ENCODE measurements at regions not wholly inside any gene's neighbourhood (a gene's known extent, or its start where the extent isn't known, plus 50 kb on each side); places are given as distances from the start of the nearest gene placed in this dataset.
A peak's percentile ranks its signal among the peaks of the same experiment; 100 is the strongest.
"Not testable (repeated sequence)": the region's sequence is repeated elsewhere in the genome, so short reads cannot be mapped to it uniquely, and the experiment has no call there.

DNA sequence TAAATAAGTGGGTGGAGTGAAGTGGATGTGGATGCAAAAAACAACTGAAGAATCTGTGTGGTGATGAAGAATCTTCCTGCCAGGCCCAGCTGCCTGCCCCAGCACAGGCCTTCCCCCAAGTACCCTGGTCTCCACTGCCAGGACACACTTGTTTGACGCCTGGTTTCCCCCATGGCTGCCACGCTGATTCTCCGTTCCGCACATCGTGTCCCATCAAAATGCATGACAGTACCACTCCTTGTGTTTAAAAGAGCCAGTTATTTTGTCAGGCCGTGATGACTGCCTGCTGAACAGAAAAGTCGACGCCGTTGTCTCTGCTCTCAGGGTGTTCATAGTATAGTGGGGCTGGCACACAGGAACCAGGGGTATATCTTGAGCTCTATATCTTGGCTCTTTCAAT is 50.3 kb upstream of the KYNU start:
- H3K27ac Mint-ChIP-seq: peak overlapping the region in 1 of 3 donors; percentile 21

DNA sequence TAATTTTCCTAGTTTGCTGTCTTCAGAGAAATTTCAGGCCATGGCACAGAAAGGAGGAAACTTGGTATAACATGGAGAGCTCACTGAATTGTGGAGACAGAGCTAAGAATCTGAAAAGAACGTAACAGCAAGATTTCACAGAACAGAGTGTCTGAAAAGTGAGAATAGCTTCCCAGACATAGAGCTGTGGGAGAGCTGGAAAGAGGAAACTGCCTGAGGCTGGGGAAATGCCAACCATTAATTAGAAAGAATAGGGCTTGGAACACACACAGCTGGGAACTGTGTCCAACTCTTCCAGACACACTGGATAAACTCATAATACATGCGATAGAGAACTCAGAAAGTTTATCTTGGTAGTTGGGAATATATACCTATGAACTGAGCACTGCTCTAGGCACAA is 51.6 kb upstream of the KYNU start:
- H3K4me1 Mint-ChIP-seq: peaks cover 0 to 3% (median 0%) of the 10 kb centered on the region in 3 donors
- no peaks in the 10 kb centered on the region for H3K27me3 Mint-ChIP-seq
- peaks cover 0 to 2% (median 2%) of the 10 kb centered on the region in 3 donors for H3K9me3 Mint-ChIP-seq
- H3K27ac Mint-ChIP-seq: no peak overlapping the region
- H3K4me3 Mint-ChIP-seq: peak overlapping the region in 1 of 4 donors; percentile 22
- peaks cover 1% of the 10 kb centered on the region for H3K36me3 Mint-ChIP-seq

More for the DNA sequence above, 50.3 kb upstream of the KYNU start:
- Mint-ChIP-seq H3K4me1 (peaks cover 0 to 3% (median 0%) of the 10 kb centered on the region in 3 donors), H3K9me3 (peaks cover 0 to 2% (median 2%) of the 10 kb centered on the region in 3 donors), H3K27me3 (no peaks in the 10 kb centered on the region), H3K36me3 (peaks cover 1% of the 10 kb centered on the region), H3K4me3 (no peak overlapping the region)

DNA sequence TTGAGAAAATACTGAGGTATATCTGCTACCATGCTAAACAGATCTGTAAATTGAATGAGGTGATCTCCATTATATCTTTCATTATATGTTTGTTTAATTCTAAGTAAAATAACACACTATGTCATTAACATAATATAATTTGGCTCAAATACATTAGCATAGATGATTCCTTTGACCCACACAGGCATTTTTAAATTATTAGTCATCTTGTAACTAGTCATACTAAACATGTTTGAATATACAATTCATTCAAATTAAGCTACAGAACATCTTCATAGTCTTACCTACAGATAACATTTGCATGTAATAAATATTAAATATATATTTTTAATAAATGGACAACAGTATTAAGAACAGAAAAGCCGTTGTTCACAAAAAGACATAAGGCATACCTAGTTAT is 52.7 kb upstream of the KYNU start:
- Mint-ChIP-seq H3K9me3 (peaks cover 0 to 2% (median 2%) of the 10 kb centered on the region in 3 donors), H3K27me3 (no peaks in the 10 kb centered on the region), H3K27ac (no peak overlapping the region), H3K36me3 (peaks cover 1% of the 10 kb centered on the region), H3K4me3 (no peak overlapping the region), H3K4me1 (peaks cover 0 to 3% (median 0%) of the 10 kb centered on the region in 3 donors)

DNA sequence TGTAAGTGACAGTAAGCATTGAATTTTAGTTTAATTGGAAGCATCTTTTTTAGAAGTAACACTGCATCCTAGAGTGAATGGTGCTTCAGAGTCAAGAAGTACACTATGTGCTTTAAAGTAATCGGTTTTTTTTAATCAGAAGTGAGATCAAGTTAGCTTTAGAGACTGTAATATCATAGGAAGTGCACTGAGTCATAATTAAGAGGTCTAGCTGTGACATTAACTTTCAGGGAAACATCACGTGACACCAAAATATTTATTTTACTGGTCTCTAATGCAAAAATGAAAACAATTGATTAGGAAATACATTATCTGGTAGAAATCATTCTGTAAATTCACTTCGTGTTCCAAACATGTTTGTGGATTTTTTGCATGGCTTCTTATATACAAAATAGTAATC is 55.3 kb upstream of the KYNU start:
- Mint-ChIP-seq H3K4me1 (peaks cover 0 to 3% (median 0%) of the 10 kb centered on the region in 3 donors), H3K27ac (no peak overlapping the region), H3K27me3 (no peaks in the 10 kb centered on the region), H3K4me3 (no peak overlapping the region), H3K36me3 (no peaks in the 10 kb centered on the region), H3K9me3 (no peaks in the 10 kb centered on the region)

DNA sequence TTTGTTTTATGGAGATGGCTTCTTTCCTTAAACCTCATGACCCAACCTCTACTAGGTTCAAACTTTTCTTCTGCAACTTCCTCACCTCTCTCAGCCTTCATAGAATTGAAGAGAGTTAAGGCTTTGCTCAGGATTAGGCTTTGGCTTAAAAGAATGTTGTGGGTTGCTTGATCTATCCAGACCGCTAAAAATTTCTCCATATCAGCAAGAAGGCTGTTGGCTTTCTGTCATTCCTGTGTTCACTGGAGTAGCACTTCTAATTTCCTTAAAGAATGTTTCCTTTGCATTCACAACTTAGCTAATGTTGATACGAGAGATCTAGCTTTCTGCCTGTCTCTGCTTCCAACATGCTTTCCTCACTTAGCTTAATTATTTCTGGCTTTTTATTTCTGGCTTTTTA is 58.1 kb upstream of the KYNU start:
- H3K36me3 Mint-ChIP-seq: no peaks in the 10 kb centered on the region
- H3K27ac Mint-ChIP-seq: peak overlapping the region in 1 of 3 donors; percentile 67
- no peak overlapping the region for H3K4me3 Mint-ChIP-seq
- no peaks in the 10 kb centered on the region for H3K27me3 Mint-ChIP-seq
- H3K4me1 Mint-ChIP-seq: no peaks in the 10 kb centered on the region
- peaks cover 0 to 2% (median 0%) of the 10 kb centered on the region in 3 donors for H3K9me3 Mint-ChIP-seq

DNA sequence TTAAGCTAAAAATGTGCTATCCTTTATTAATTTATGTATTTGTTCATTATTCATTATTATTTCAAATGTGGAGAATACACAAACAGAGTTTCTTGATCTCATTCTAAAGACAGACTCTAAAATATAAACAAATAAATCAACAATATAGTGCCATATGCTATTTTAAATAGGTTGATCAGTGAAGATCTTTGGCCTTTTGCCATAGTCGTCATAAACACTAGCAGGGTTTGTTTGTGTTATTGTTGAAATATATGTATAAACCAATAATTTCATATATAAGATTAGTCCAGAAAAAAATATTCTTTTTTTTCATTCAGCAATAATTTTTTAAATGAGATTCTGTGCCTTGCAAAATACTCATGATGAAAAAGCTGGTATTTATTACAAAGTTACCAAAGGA is 62.1 kb upstream of the KYNU start:
- Mint-ChIP-seq H3K9me3 (peaks cover 0 to 4% (median 2%) of the 10 kb centered on the region in 3 donors), H3K27ac (no peak overlapping the region), H3K4me3 (no peak overlapping the region), H3K4me1 (no peaks in the 10 kb centered on the region), H3K27me3 (no peaks in the 10 kb centered on the region), H3K36me3 (no peaks in the 10 kb centered on the region)

DNA sequence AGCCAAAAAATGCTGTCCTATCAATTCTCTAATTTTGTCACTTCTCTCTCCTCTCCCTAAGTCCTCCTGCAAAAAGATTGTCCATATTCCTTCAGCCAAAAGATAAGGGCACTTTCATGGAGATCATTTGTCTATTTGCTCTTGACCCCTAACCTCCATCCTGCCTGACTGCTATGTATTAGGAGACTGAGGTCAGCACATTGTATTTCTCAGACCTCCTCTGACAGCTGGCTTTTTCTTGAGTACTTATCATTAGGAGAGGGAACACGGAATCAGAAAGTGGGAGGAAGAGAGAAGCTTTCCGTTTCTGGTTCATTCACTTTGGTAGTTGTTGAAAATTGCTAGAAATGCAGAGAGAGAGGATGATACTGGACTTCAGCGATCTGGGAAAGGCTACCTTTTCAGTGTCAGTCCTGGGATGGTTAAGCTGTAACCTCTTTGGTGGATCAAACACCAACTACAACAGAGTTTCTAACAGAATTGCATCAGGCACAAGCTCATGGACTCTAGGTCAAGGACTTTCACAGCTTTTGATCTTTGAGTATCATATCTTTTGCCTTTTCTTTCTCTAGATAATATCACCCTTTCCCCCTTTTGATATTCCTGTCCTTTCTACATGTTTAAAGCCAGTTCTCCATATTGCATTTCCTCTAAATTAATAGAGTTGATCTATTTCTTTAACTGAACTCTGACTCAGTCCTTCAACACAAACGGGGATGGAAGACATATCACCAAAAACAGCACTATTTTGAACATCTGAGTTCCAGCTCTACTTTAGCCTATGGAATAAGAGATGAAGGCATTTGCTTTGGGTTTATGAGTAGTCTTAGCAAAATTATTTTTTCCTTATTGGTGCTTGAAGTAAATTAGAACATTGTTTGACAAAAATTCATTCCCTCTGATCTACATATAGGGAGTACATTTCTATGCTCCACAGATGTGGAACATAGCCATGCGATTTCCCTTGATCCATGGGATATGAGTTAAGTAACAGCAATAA is 63.3 kb upstream of the KYNU start:
- Mint-ChIP-seq H3K27me3 (no peaks in the 10 kb centered on the region), H3K9me3 (peaks cover 0 to 4% (median 2%) of the 10 kb centered on the region in 3 donors), H3K36me3 (no peaks in the 10 kb centered on the region), H3K4me1 (no peaks in the 10 kb centered on the region), H3K27ac (no peak overlapping the region), H3K4me3 (no peak overlapping the region)

DNA sequence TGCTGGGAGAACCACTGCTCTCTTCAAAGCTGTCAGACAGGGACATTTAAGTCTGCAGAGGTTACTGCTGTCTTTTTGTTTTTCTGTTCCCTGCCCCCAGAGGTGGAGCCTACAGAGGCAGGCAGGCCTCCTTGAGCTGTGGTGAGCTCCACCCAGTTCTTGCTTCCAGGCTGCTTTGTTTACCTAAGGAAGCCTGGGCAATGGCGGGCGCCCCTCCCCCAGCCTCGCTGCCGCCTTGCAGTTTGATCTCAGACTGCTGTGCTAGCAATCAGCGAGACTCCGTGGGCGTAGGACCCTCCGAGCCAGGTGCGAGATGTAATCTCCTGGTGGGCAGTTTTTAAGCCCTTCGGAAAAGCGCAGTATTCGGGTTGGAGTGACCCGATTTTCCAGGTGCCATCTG is 65.8 kb upstream of the KYNU start:
- not testable (repeated sequence) for H3K9me3 Mint-ChIP-seq, H3K4me3 Mint-ChIP-seq, H3K27ac Mint-ChIP-seq, H3K27me3 Mint-ChIP-seq, H3K4me1 Mint-ChIP-seq, H3K36me3 Mint-ChIP-seq

DNA sequence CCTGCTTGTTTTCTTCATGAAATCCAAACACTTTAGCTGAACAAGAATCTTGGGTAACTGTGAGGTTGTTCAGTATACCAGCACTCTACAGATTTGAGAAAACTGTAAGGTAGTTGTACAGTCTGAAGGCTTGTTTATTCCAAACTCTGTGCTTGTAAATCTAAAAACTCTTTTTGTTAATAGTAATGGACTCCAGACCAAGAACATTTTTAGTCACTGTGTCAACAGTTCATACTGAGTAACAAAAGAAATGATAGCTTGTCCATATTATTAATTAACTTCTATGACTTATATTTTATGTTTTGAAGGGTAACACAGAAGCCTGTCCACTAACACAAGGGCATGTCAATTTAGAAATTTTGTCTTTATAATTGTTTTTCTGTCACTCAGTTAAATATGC is 72.2 kb upstream of the KYNU start:
- no peaks in the 10 kb centered on the region for H3K4me1 Mint-ChIP-seq
- no peak overlapping the region for H3K4me3 Mint-ChIP-seq
- H3K36me3 Mint-ChIP-seq: no peaks in the 10 kb centered on the region

DNA sequence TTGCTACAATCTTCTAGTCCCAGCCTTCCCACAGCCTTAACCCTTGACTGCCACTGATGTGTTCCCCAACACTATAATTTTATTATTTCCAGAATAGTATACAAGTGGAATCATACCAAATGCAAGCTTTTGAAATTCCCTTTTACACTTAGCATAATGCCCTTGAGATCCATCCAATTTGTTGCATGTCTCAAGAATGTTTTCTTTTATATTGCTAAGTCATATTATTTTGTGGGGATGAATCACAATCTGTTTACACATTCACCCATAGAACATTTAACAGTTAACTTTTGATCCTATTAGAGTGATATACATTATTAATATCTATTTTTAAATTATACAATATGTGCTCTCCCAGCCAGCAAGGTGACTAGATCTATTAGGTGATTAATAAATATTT is 74.3 kb upstream of the KYNU start:
- no peak overlapping the region for H3K27ac Mint-ChIP-seq
- H3K36me3 Mint-ChIP-seq: no peaks in the 10 kb centered on the region
- H3K4me1 Mint-ChIP-seq: no peaks in the 10 kb centered on the region
- H3K27me3 Mint-ChIP-seq: no peaks in the 10 kb centered on the region
- no peaks in the 10 kb centered on the region for H3K9me3 Mint-ChIP-seq
- H3K4me3 Mint-ChIP-seq: no peak overlapping the region

More for the DNA sequence above, 72.2 kb upstream of the KYNU start:
- Mint-ChIP-seq H3K9me3 (no peaks in the 10 kb centered on the region), H3K27me3 (no peaks in the 10 kb centered on the region), H3K27ac (no peak overlapping the region)

DNA sequence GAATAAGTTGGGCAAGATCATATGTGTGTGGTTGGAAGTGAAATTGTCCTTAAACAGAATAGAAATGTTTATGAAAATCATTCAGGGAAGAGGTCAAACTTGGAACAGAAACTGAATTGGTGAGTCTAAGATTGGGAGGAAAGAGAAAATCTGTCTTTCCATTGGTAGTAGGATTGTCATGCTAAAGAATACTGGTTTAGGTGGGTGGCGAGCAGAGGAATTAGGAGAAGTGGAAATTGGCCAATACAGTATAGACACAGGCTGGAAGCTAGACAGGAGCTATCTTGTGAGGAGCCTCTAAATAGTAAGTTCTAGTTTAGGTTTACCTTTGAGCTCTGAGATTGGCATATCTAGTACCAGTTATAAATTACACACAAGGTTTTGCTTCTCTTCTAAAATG is 80.9 kb upstream of the KYNU start:
- Mint-ChIP-seq H3K27ac (no peak overlapping the region), H3K4me3 (no peak overlapping the region), H3K36me3 (peaks cover 3% of the 10 kb centered on the region), H3K9me3 (peaks cover 2 to 5% (median 4%) of the 10 kb centered on the region in 3 donors), H3K4me1 (peaks cover 1 to 4% (median 2%) of the 10 kb centered on the region in 3 donors), H3K27me3 (no peaks in the 10 kb centered on the region)

DNA sequence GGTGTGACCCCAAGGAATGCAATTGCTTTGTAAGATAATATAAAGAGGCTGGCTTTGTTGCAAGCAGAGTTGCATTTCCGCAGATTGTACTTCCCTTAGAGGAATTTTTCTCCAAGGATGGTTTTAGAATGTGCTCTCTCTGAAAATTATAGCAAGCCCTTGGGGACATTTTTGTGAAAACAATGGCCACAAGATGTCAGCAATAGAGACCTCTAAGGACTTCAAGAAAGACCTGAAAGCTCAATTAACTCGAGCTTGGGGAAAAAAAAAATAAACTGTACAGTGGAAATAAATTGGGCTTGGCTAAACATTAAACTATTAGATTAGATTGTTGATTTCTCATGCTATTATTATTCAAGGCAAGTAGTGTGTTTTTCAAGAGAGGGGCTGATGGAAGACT is 81.3 kb upstream of the KYNU start:
- Mint-ChIP-seq H3K27ac (no peak overlapping the region), H3K36me3 (peaks cover 3% of the 10 kb centered on the region), H3K4me3 (no peak overlapping the region), H3K9me3 (peaks cover 2 to 5% (median 4%) of the 10 kb centered on the region in 3 donors), H3K27me3 (no peaks in the 10 kb centered on the region), H3K4me1 (peaks cover 2 to 4% (median 4%) of the 10 kb centered on the region in 3 donors)

DNA sequence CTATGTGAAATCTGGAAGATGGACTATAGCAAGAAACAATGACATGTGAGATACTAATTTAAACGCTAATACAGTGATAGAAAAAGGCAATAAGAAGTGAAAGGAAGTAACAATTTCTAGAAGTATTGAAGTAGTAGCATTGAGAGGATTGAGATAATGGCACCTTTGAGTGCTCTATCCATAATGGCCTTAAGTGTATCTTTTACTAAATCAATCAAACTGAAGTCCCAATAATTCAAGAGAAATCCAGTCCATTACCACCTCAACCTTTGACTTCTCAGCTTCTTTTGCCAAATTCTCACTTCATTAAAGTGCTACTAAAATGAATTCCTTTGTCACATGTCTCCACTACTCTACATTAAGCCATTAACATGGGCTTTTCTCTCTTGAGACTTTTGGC is 82.6 kb upstream of the KYNU start:
- H3K4me3 Mint-ChIP-seq: no peak overlapping the region
- H3K36me3 Mint-ChIP-seq: peaks cover 3% of the 10 kb centered on the region
- no peak overlapping the region for H3K27ac Mint-ChIP-seq
- peaks cover 2 to 5% (median 5%) of the 10 kb centered on the region in 3 donors for H3K9me3 Mint-ChIP-seq
- H3K27me3 Mint-ChIP-seq: no peaks in the 10 kb centered on the region
- H3K4me1 Mint-ChIP-seq: peaks cover 5 to 8% (median 6%) of the 10 kb centered on the region in 3 donors

DNA sequence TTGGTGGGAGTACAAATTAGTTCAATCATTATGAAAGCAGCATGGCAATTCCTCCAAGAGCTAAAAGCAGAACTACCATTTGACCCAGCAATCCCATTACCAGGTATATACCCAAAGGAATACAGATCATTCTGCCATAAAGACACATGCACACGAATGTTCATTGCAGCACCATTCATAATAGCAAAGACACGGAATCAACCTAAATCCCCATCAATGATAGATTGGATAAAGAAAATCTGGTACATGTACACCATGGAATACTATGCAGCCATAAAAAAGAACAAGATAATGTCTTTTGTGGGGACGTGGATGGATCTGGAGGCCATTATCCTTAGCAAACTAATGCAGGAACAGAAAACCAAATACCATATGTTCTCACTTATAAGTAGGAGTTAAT is 85.1 kb upstream of the KYNU start:
- not testable (repeated sequence) for H3K27ac Mint-ChIP-seq, H3K9me3 Mint-ChIP-seq, H3K36me3 Mint-ChIP-seq, H3K4me1 Mint-ChIP-seq, H3K4me3 Mint-ChIP-seq, H3K27me3 Mint-ChIP-seq

DNA sequence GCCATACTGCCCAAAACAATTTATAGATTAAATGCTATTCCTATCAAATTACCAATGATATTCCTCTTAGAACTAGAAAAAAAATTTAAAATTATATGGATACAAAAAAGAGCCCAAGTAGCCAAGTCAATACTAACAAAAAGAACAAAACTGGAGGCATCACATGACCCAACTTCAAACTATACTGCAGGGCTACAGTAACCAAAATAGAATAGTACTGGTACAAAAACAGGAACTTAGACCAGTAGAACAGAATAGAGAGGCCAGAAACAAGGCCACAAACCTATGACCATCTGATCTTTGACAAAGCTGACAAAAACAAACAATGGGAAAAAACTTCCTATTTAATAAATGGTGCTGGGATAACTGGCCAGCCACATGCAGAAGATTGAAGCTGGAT is 86.1 kb upstream of the KYNU start:
- H3K4me3 Mint-ChIP-seq: no peak overlapping the region
- H3K36me3 Mint-ChIP-seq: peaks cover 3% of the 10 kb centered on the region
- peaks cover 5 to 6% (median 6%) of the 10 kb centered on the region in 3 donors for H3K4me1 Mint-ChIP-seq
- no peaks in the 10 kb centered on the region for H3K27me3 Mint-ChIP-seq
- peaks cover 2 to 5% (median 5%) of the 10 kb centered on the region in 3 donors for H3K9me3 Mint-ChIP-seq
- H3K27ac Mint-ChIP-seq: peak overlapping the region in 1 of 3 donors; percentile 10

Measured in IgD-negative memory B cell (primary cell).